ENCODE measurements at regions not wholly inside any gene's neighbourhood (a gene's known extent, or its start where the extent isn't known, plus 50 kb on each side); places are given as distances from the start of the nearest gene placed in this dataset.
"Not testable (repeated sequence)": the region's sequence is repeated elsewhere in the genome, so short reads cannot be mapped to it uniquely, and the experiment has no call there.

DNA sequence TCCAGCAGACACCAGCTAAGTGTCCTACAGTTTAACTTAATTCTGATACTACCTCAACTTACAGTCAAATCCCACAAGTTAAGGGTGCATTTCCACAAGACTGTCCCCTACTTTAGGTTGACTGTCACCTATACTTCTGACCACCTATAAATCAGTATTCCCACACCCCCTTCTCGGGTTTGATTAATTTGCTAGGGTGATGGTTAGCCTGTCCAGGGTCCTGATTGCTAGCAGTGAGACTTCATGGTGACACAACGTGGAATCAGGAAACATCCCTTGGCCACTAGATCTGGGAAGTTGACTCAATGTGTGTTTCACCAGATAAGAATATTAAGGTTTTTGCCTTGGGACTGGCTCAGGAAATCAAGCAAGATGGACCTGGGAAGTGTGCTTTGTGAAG lies 88.4 kb downstream of the OR13A1 start:
- TF ChIP-seq, protein P1, sequence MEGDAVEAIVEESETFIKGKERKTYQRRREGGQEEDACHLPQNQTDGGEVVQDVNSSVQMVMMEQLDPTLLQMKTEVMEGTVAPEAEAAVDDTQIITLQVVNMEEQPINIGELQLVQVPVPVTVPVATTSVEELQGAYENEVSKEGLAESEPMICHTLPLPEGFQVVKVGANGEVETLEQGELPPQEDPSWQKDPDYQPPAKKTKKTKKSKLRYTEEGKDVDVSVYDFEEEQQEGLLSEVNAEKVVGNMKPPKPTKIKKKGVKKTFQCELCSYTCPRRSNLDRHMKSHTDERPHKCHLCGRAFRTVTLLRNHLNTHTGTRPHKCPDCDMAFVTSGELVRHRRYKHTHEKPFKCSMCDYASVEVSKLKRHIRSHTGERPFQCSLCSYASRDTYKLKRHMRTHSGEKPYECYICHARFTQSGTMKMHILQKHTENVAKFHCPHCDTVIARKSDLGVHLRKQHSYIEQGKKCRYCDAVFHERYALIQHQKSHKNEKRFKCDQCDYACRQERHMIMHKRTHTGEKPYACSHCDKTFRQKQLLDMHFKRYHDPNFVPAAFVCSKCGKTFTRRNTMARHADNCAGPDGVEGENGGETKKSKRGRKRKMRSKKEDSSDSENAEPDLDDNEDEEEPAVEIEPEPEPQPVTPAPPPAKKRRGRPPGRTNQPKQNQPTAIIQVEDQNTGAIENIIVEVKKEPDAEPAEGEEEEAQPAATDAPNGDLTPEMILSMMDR (IDR thresholded peaks at IDR 0.05; ENCODE audit: insufficient read depth, low read length): no peak
- no peak overlapping the region for H3K4me3 ChIP-seq (ENCODE audit: low read depth, low read length)
- no peak for DNase-seq (ENCODE audit: low read depth)

DNA sequence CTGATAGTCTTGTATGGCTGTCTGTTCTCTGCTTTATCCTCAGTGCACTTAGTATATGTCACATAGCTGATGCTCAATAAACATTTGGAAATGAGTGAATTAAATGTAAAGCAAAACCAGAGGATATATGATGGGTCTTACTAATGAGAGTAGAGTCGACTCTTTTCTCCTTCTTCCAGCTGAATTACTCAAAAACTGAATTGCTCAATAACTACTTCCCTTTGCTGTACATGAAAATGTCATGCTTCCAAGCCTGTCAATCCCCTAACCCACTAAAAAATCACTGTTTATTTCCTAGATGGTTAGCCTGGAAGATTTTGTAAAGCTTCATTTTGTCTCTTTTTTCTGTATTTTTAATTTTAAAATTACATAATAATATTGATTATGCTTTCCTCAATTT lies 88.0 kb downstream of the OR13A1 start:
- TF ChIP-seq, protein P1 (IDR thresholded peaks at IDR 0.05; ENCODE audit: insufficient read depth, low read length): no peak
- no peak overlapping the region for H3K4me3 ChIP-seq (ENCODE audit: low read depth, low read length)
- no peak for DNase-seq (ENCODE audit: low read depth)

DNA sequence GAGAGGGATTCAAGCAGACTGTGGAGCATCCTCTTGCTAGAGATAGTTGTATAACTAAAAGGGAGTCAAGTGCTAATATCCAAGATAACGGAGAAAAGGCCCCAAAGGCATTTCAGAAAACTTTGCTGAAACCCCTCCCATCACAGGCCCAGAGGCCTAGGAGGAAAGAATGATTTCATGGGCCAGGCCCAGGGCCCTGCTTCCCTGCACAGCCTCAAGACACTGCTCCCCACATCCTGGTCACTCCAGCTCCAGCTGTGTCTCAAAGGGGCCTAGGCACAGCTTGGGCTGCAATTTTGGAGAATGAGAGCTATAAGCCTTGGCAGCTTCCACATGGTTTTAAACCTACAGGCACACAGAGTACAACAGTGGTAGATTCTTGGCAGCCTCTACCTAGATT lies 85.6 kb downstream of the OR13A1 start:
- TF ChIP-seq, protein P1 (IDR thresholded peaks at IDR 0.05; ENCODE audit: insufficient read depth, low read length): no peak
- no peak overlapping the region for H3K4me3 ChIP-seq (ENCODE audit: low read depth, low read length)
- no peak for DNase-seq (ENCODE audit: low read depth)

DNA sequence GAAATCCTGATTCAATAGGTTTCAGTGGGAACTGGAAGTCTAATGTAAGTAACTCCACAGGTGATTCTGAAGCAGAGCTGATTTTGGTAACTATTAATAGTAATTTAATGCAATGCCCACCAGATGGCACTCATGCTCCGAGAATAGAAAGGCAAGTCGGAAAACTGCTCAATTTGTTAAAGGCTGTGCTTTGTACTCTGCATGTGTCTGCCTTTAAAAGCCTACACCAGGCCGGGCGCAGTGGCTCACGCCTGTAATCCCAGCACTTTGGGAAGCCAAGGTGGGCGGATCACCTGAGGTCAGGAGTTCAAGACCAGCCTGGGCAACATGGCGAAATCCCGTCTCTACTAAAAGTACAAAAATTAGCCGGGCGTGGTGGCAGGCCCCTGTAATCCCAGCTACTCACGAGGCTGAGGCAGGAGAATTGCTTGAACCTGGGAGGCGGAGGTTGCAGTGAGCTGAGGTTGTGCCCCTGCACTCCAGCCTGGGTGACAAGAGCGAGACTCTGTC lies 80.1 kb downstream of the OR13A1 start:
- TF ChIP-seq, protein P1 (IDR thresholded peaks at IDR 0.05; ENCODE audit: insufficient read depth, low read length): peak; percentile 49

DNA sequence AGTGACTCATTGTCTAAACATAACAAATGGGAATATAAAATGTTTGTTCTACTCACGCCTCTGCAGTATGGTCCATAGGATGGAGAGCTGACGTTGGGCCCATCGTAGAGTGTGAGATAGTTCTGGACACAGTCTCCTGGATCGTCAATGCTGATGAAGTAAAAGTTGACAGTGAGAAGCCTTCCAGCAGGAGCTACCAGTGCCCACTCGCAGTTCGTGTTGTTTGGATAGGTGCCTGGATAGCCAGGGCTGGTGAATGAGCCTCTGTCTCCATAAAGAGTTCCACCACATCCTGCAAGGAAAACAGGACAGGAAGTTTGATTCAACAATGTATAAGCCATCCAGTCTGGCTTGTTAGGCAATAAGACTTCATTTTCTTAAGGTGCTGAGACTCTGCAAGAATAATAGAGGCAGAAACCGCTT lies 79.6 kb downstream of the OR13A1 start:
- DNase-seq (ENCODE audit: low read depth): no peak
- no peak overlapping the region for H3K4me3 ChIP-seq (ENCODE audit: low read depth, low read length)
- TF ChIP-seq, protein P1 (IDR thresholded peaks at IDR 0.05; ENCODE audit: insufficient read depth, low read length): no peak

More for the DNA sequence above, 80.1 kb downstream of the OR13A1 start:
- not testable (repeated sequence) for H3K4me3 ChIP-seq (ENCODE audit: low read depth, low read length)
- peak; percentile 85 for DNase-seq (ENCODE audit: low read depth)

DNA sequence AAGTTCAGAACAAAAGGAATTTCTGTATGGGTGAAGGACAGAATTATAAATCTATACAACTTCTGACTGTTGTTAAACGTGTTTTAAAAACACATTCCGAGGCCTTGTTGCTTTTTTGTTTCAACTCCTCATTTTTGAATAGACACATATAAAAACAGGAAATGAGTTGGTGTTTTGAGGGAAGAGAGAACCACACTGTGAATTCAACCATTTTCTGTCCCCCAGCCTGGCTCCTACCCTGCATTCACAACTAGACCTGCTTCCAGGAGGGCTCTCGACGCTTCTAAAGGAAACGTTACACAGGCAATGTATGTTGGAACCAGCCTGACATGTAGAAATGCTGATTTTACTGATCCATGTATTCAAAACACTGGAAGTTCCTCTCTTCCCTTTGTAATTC lies 76.5 kb downstream of the OR13A1 start:
- DNase-seq (ENCODE audit: low read depth): no peak
- TF ChIP-seq, protein P1 (IDR thresholded peaks at IDR 0.05; ENCODE audit: insufficient read depth, low read length): no peak
- no peak overlapping the region for H3K4me3 ChIP-seq (ENCODE audit: low read depth, low read length)

DNA sequence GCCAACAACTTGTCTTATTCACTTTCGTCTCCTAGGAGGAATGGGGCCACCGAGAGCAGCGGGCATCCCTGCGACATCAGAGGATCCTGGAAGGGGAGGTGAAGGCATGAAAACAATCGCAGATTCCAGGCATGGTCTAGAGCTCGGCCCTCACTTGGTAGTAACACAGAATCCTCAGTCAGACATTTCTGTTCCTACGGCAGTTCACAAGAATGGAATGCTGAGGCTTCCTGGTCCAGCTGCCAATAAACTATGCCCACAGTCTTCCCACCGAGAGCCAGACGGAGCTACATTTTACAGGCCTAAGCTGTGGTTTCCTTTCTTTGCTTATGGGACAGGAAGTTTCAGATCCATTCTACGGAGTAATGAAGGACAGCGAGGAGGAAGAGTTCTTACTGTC lies 75.8 kb downstream of the OR13A1 start:
- TF ChIP-seq, protein P1 (IDR thresholded peaks at IDR 0.05; ENCODE audit: insufficient read depth, low read length): no peak
- peak; percentile 1 for DNase-seq (ENCODE audit: low read depth)
- H3K4me3 ChIP-seq (ENCODE audit: low read depth, low read length): no peak overlapping the region
